HG02763 (cell line): ENCODE measurements at regions not wholly inside any gene's neighbourhood (a gene's known extent, or its start where the extent isn't known, plus 50 kb on each side); places are given as distances from the start of the nearest gene placed in this dataset.
"Not testable (repeated sequence)": the region's sequence is repeated elsewhere in the genome, so short reads cannot be mapped to it uniquely, and the experiment has no call there.

Source experiments
- ATAC-seq: cut with Tn5 transposase; IDR thresholded peaks from one replicate; pipeline ENCODE4 v1.9.1; 2021; ENCODE audit warnings: mild to moderate bottlenecking, moderate library complexity; ENCODE audit not compliant: unreplicated experiment

GRCh38 chr5:91244380-91245073, 138.6 kb downstream of the ARRDC3 start:
- ATAC-seq, result no peak

- no peak for ATAC-seq
Observed at GRCh38 chr5:91243852-91244251, 139.3 kb downstream of the ARRDC3 start.

- no peak for ATAC-seq
Observed at GRCh38 chr5:91243286-91243685, 139.8 kb downstream of the ARRDC3 start.

GRCh38 chr5:91241460-91241859, 141.7 kb downstream of the ARRDC3 start:
- not testable (repeated sequence) for ATAC-seq

- no peak for ATAC-seq
Observed at GRCh38 chr5:91240175-91240574, 142.9 kb downstream of the ARRDC3 start.

- ATAC-seq, result no peak
Observed at GRCh38 chr5:91235271-91235694, 147.8 kb downstream of the ARRDC3 start.

GRCh38 chr5:91232523-91232922, 150.6 kb downstream of the ARRDC3 start:
- ATAC-seq, result no peak

- ATAC-seq, result no peak
Observed at GRCh38 chr5:91229031-91229727, 153.9 kb downstream of the ARRDC3 start.

- ATAC-seq, result no peak
Observed at GRCh38 chr5:91228188-91228587, 154.9 kb downstream of the ARRDC3 start.

GRCh38 chr5:91225848-91226686, 157.1 kb downstream of the ARRDC3 start:
- ATAC-seq, result peak; percentile 68

- ATAC-seq, result no peak
Observed at GRCh38 chr5:91224969-91225368, 158.1 kb downstream of the ARRDC3 start.

- no peak for ATAC-seq
Observed at GRCh38 chr5:91224456-91224855, 158.7 kb downstream of the ARRDC3 start.

GRCh38 chr5:91223886-91224285, 159.2 kb downstream of the ARRDC3 start:
- ATAC-seq, result no peak

GRCh38 chr5:91222482-91222881, 160.6 kb downstream of the ARRDC3 start:
- ATAC-seq, result no peak

GRCh38 chr5:91221917-91222316, 161.2 kb downstream of the ARRDC3 start:
- no peak for ATAC-seq

GRCh38 chr5:91219803-91220371, 163.2 kb downstream of the ARRDC3 start:
- ATAC-seq, result no peak

GRCh38 chr5:91219091-91219802, 163.9 kb downstream of the ARRDC3 start:
- ATAC-seq, result no peak

GRCh38 chr5:91217859-91218258, 165.3 kb downstream of the ARRDC3 start:
- no peak for ATAC-seq

GRCh38 chr5:91214571-91214970, 168.5 kb downstream of the ARRDC3 start:
- ATAC-seq, result no peak
